ENCODE measurements at regions not wholly inside any gene's neighbourhood (a gene's known extent, or its start where the extent isn't known, plus 50 kb on each side); places are given as distances from the start of the nearest gene placed in this dataset.

- no peak for DNase-seq
- Histone ChIP-seq H3K4me1 (replicated peaks; ENCODE audit: insufficient read depth) (no peaks in the 10 kb centered on the region), H3K27ac (no peak overlapping the region), H4K20me1 (ENCODE audit: insufficient read depth) (no peaks in the 10 kb centered on the region), H3F3A (ENCODE audit: insufficient read depth, low read depth) (no peaks in the 10 kb centered on the region), H3K4me3 (no peak overlapping the region), H3K4me2 (no peak overlapping the region), H3K9me2 (ENCODE audit: insufficient read depth) (no peaks in the 10 kb centered on the region), H3K79me2 (ENCODE audit: low read depth) (no peaks in the 10 kb centered on the region), H3K9me3 (ENCODE audit: insufficient read depth, low read depth) (no peaks in the 10 kb centered on the region), H3K36me3 (ENCODE audit: low read depth) (no peaks in the 10 kb centered on the region), H2AFZ (no peak overlapping the region), H3K27me3 (ENCODE audit: insufficient read depth, low read depth) (no peaks in the 10 kb centered on the region)
- intact Hi-C loops (cut with micrococcal nuclease; ENCODE audit: unreplicated experiment): no loop called here
- no TSS peak for BruUV-seq (replicated peaks)
- TF ChIP-seq CTCF (conservative IDR thresholded peaks at IDR 0.05): no peak
- TF ChIP-seq EZH2 (IDR thresholded peaks at IDR 0.05; ENCODE audit: low read depth): no peak
- CTCF ChIA-PET: no interaction called here
- POLR2A ChIA-PET (ENCODE audit: unreplicated experiment): no interaction called here
These were observed 495.2 kb downstream of the TLE4 start for GRCh38 chr9:80066931-80067330.

GRCh38 chr9:80062567-80062966 lies 490.8 kb downstream of the TLE4 start:
- ChIA-PET POLR2A (ENCODE audit: unreplicated experiment) (no interaction called here), CTCF (no interaction called here)
- TF ChIP-seq EZH2 (IDR thresholded peaks at IDR 0.05; ENCODE audit: low read depth) (no peak), CTCF (conservative IDR thresholded peaks at IDR 0.05) (no peak)
- Histone ChIP-seq H2AFZ (no peak overlapping the region), H3K27me3 (ENCODE audit: insufficient read depth, low read depth) (no peaks in the 10 kb centered on the region), H3K36me3 (ENCODE audit: low read depth) (no peaks in the 10 kb centered on the region), H3K79me2 (ENCODE audit: low read depth) (no peaks in the 10 kb centered on the region), H4K20me1 (ENCODE audit: insufficient read depth) (no peaks in the 10 kb centered on the region), H3F3A (ENCODE audit: insufficient read depth, low read depth) (no peaks in the 10 kb centered on the region), H3K9me2 (ENCODE audit: insufficient read depth) (no peaks in the 10 kb centered on the region), H3K4me2 (no peak overlapping the region), H3K9me3 (ENCODE audit: insufficient read depth, low read depth) (no peaks in the 10 kb centered on the region), H3K4me1 (replicated peaks; ENCODE audit: insufficient read depth) (no peaks in the 10 kb centered on the region), H3K27ac (no peak overlapping the region), H3K4me3 (no peak overlapping the region)
- no TSS peak for BruUV-seq (replicated peaks)
- intact Hi-C loops (cut with micrococcal nuclease; ENCODE audit: unreplicated experiment): no loop called here
- DNase-seq: no peak

- no peaks in the 10 kb centered on the region for H3F3A ChIP-seq (ENCODE audit: insufficient read depth, low read depth)
- no peak for DNase-seq
- no peaks in the 10 kb centered on the region for H3K79me2 ChIP-seq (ENCODE audit: low read depth)
- H3K4me2 ChIP-seq: no peak overlapping the region
- intact Hi-C loops (cut with micrococcal nuclease; ENCODE audit: unreplicated experiment): no loop called here
- ChIA-PET POLR2A (ENCODE audit: unreplicated experiment) (no interaction called here), CTCF (no interaction called here)
- BruUV-seq (replicated peaks): no TSS peak
- TF ChIP-seq CTCF (conservative IDR thresholded peaks at IDR 0.05) (no peak), EZH2 (IDR thresholded peaks at IDR 0.05; ENCODE audit: low read depth) (no peak)
- no peaks in the 10 kb centered on the region for H3K9me3 ChIP-seq (ENCODE audit: insufficient read depth, low read depth)
- no peaks in the 10 kb centered on the region for H3K9me2 ChIP-seq (ENCODE audit: insufficient read depth)
- H3K4me1 ChIP-seq (replicated peaks; ENCODE audit: insufficient read depth): no peaks in the 10 kb centered on the region
- H3K36me3 ChIP-seq (ENCODE audit: low read depth): no peaks in the 10 kb centered on the region
- H4K20me1 ChIP-seq (ENCODE audit: insufficient read depth): no peaks in the 10 kb centered on the region
- no peak overlapping the region for H2AFZ ChIP-seq
- no peak overlapping the region for H3K4me3 ChIP-seq
- H3K27ac ChIP-seq: no peak overlapping the region
- H3K27me3 ChIP-seq (ENCODE audit: insufficient read depth, low read depth): no peaks in the 10 kb centered on the region
These were observed 490.2 kb downstream of the TLE4 start for GRCh38 chr9:80061940-80062339.
